ENCODE measurements at regions not wholly inside any gene's neighbourhood (a gene's known extent, or its start where the extent isn't known, plus 50 kb on each side); places are given as distances from the start of the nearest gene placed in this dataset.

GRCh38 chr4:137455647-137456321, 76.5 kb downstream of the PCDH18 start (continued):
- TF ChIP-seq HSF1 (IDR thresholded peaks at IDR 0.05; ENCODE audit: low read depth, low read length) (no peak), FOS (IDR thresholded peaks at IDR 0.05; ENCODE audit: borderline replicate concordance, extremely low read depth, insufficient read length) (no peak), E2F4 (IDR thresholded peaks at IDR 0.05; ENCODE audit: low read depth, low read length) (no peak), ZBTB4 (CRISPR knock-in tag; IDR thresholded peaks at IDR 0.05) (no peak), SIX5 (IDR thresholded peaks at IDR 0.05; ENCODE audit: low read depth, low read length, severe bottlenecking) (no peak), POLR2AphosphoS5 (IDR thresholded peaks at IDR 0.05; ENCODE audit: low read length) (no peak), EZH2 (IDR thresholded peaks at IDR 0.05; ENCODE audit: borderline replicate concordance, control insufficient read depth, low read depth, low read length) (no peak), ASH2L (IDR thresholded peaks at IDR 0.05; ENCODE audit: borderline replicate concordance, low read depth) (no peak), RB1 (IDR thresholded peaks at IDR 0.05; ENCODE audit: borderline replicate concordance) (no peak)
